ENCODE measurements at regions not wholly inside any gene's neighbourhood (a gene's known extent, or its start where the extent isn't known, plus 50 kb on each side); places are given as distances from the start of the nearest gene placed in this dataset.

GRCh38 chr6:87822011-87822410, 120.0 kb upstream of the AKIRIN2 start (continued):
- TF ChIP-seq IKZF4 (CRISPR knock-in tag; IDR thresholded peaks at IDR 0.05; ENCODE audit: borderline replicate concordance, low read depth, not compliant biosample characterization) = no peak
- TF ChIP-seq SAFB2 (CRISPR knock-in tag; IDR thresholded peaks at IDR 0.05; ENCODE audit: borderline replicate concordance, low read depth) = no peak
- TF ChIP-seq ZNF3 (CRISPR knock-in tag; IDR thresholded peaks at IDR 0.05) = no peak
- 0 out of 2 replicates have a peak, but pooled peaks have one; percentile 37 for TF ChIP-seq KDM3A (CRISPR knock-in tag; IDR thresholded peaks at IDR 0.05; ENCODE audit: low read depth)
- TF ChIP-seq MIXL1 (CRISPR knock-in tag; IDR thresholded peaks at IDR 0.05) = peak; percentile 73; the same call in 1 of the 2 replicates
- TF ChIP-seq MED1 (CRISPR knock-in tag; IDR thresholded peaks at IDR 0.05) = peak; percentile 74
- no peak for TF ChIP-seq ZNF577 (CRISPR knock-in tag; IDR thresholded peaks at IDR 0.05; ENCODE audit: borderline replicate concordance, low read depth)
- TF ChIP-seq SAP130 (CRISPR knock-in tag; IDR thresholded peaks at IDR 0.05; ENCODE audit: low read depth) = peak; percentile 68
- TF ChIP-seq SP1 (IDR thresholded peaks at IDR 0.05) = no peak
- no peak for TF ChIP-seq SP1 (CRISPR knock-in tag; IDR thresholded peaks at IDR 0.05)
- TF ChIP-seq ZNF800 (CRISPR knock-in tag; IDR thresholded peaks at IDR 0.05) = no peak
- TF ChIP-seq FOXK1 (CRISPR knock-in tag; IDR thresholded peaks at IDR 0.05; ENCODE audit: borderline replicate concordance, low read depth) = peak; percentile 93; the same call in 1 of the 2 replicates
- TF ChIP-seq ZNF264 (CRISPR knock-in tag; IDR thresholded peaks at IDR 0.05) = peak; percentile 68
- TF ChIP-seq AFF4 (CRISPR knock-in tag; IDR thresholded peaks at IDR 0.05) = no peak
- TF ChIP-seq NAIF1 (CRISPR knock-in tag; IDR thresholded peaks at IDR 0.05; ENCODE audit: borderline replicate concordance) = no peak
- no peak for TF ChIP-seq USF2 (IDR thresholded peaks at IDR 0.05; ENCODE audit: low read depth, low read length)
- no peak for TF ChIP-seq USF2 (CRISPR knock-in tag; IDR thresholded peaks at IDR 0.05; ENCODE audit: borderline replicate concordance)
- no peak for TF ChIP-seq FIP1L1 (IDR thresholded peaks at IDR 0.05; ENCODE audit: borderline replicate concordance, insufficient read depth, low read depth, low read length)
- no peak for TF ChIP-seq CREBL2 (CRISPR knock-in tag; IDR thresholded peaks at IDR 0.05; ENCODE audit: borderline replicate concordance)
- no peak for TF ChIP-seq CC2D1A (CRISPR knock-in tag; IDR thresholded peaks at IDR 0.05)
- 0 out of 2 replicates have a peak, but pooled peaks have one; percentile 44 for TF ChIP-seq ERF (CRISPR knock-in tag; IDR thresholded peaks at IDR 0.05)
- peak; percentile 81 for TF ChIP-seq ZGPAT (CRISPR knock-in tag; IDR thresholded peaks at IDR 0.05)
- no peak for TF ChIP-seq REXO4 (CRISPR knock-in tag; IDR thresholded peaks at IDR 0.05; ENCODE audit: borderline replicate concordance)
